Adipocyte (in vitro differentiated cells): ENCODE measurements at regions not wholly inside any gene's neighbourhood (a gene's known extent, or its start where the extent isn't known, plus 50 kb on each side); places are given as distances from the start of the nearest gene placed in this dataset.
A peak's percentile ranks its signal among the peaks of the same experiment; 100 is the strongest.

Experiments used
- DNase-seq: peaks from one replicate; pipeline ENCODE4 v3.0.0-alpha.2; 2015; ENCODE audit warnings: low read depth
- H3K27me3 ChIP-seq: replicated peaks from 2 replicates; pipeline ENCODE4 v1.7.0; 2013; ENCODE audit warnings: mild to moderate bottlenecking, low read length, moderate library complexity; ENCODE audit not compliant: control insufficient read depth, insufficient read depth
- H3K36me3 ChIP-seq: 2 replicates; pipeline ENCODE4 v1.7.0; 2013; ENCODE audit warnings: low read length, mild to moderate bottlenecking, moderate library complexity; ENCODE audit not compliant: control insufficient read depth, insufficient read depth, severe bottlenecking
- H3K4me1 ChIP-seq: 2 replicates; pipeline ENCODE4 v1.7.0; 2013; ENCODE audit warnings: mild to moderate bottlenecking, low read length, moderate library complexity; ENCODE audit not compliant: control insufficient read depth, insufficient read depth
- H3K4me3 ChIP-seq: 2 replicates; pipeline ENCODE4 v1.7.0; 2013; ENCODE audit warnings: mild to moderate bottlenecking, low read length, moderate library complexity
- H3K9ac ChIP-seq: 2 replicates; pipeline ENCODE4 v1.7.0; 2013; ENCODE audit warnings: mild to moderate bottlenecking, low read length, moderate library complexity
- H3K9me3 ChIP-seq: 2 replicates; pipeline ENCODE4 v1.7.0; 2013; ENCODE audit warnings: mild to moderate bottlenecking, low read length, moderate library complexity; ENCODE audit not compliant: control insufficient read depth

DNA sequence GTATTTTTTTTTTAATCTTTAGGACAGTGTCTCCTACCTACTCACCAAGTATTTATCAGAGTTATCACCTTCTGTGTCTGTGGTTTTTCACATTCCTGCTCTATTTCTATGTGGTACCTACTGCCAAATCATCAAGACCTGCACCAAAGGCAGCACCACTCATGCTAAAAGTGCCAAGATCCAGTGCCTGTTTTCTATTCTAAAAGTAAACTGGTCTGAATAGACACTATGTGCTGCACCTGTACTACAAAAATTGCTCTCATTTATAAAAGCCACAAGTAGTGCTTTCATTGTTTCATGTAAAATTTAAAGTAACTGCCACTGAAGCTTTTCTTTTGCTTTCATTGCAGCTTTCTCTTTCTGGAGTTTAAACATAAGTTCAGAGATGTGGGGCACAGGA, 103.9 kb upstream of the GULP1 start:
- peaks cover 4% of the 10 kb centered on the region for H3K9me3 ChIP-seq
- H3K4me1 ChIP-seq: no peaks in the 10 kb centered on the region
- H3K4me3 ChIP-seq: no peak overlapping the region
- no peak for DNase-seq
- no peaks in the 10 kb centered on the region for H3K36me3 ChIP-seq
- H3K9ac ChIP-seq: no peak overlapping the region
- no peaks in the 10 kb centered on the region for H3K27me3 ChIP-seq

DNA sequence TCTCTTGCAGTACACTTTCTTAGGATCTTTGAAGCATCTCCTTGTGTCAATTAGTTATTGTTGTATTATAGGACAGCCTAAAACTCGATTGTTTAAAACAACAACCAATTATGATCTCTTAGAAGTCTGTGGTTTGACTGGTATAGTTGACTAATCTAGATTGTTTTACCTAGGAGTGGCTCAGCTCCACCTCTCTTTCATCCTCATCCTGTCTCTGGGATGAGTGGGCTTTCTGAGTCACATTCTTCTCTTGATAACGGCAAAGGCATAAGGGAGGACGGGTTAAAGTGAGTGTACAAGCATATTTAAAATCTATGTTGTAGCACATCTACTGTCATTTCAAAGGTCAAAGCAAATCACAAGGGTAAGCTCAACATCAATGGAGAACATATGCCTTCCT, 102.3 kb upstream of the GULP1 start:
- no peaks in the 10 kb centered on the region for H3K27me3 ChIP-seq
- H3K9ac ChIP-seq: no peak overlapping the region
- no peaks in the 10 kb centered on the region for H3K36me3 ChIP-seq
- H3K4me3 ChIP-seq: no peak overlapping the region
- DNase-seq: no peak
- no peaks in the 10 kb centered on the region for H3K9me3 ChIP-seq
- no peaks in the 10 kb centered on the region for H3K4me1 ChIP-seq

DNA sequence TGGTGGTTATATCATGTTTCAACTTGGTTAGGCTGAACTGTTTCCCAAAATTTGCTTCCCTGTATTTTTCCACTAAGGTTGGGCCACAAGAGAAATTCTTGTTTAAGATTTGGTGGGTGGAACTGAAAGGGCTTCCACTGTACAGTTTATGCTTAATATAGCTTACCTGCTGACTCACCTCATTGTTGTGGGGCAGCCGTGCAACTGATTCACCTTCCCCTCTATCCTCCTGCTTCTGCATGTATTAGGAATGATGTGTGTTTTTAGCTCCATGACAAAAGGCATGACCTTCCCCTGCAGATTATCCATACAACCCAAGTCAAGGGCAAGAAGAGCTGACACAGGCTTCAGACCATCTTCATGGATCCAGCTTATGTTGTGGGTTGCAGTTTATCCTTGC, 98.4 kb upstream of the GULP1 start:
- Histone ChIP-seq H3K27me3 (no peaks in the 10 kb centered on the region), H3K9me3 (no peaks in the 10 kb centered on the region), H3K36me3 (no peaks in the 10 kb centered on the region), H3K4me1 (peaks cover 15% of the 10 kb centered on the region), H3K4me3 (no peak overlapping the region), H3K9ac (no peak overlapping the region)
- DNase-seq: no peak

DNA sequence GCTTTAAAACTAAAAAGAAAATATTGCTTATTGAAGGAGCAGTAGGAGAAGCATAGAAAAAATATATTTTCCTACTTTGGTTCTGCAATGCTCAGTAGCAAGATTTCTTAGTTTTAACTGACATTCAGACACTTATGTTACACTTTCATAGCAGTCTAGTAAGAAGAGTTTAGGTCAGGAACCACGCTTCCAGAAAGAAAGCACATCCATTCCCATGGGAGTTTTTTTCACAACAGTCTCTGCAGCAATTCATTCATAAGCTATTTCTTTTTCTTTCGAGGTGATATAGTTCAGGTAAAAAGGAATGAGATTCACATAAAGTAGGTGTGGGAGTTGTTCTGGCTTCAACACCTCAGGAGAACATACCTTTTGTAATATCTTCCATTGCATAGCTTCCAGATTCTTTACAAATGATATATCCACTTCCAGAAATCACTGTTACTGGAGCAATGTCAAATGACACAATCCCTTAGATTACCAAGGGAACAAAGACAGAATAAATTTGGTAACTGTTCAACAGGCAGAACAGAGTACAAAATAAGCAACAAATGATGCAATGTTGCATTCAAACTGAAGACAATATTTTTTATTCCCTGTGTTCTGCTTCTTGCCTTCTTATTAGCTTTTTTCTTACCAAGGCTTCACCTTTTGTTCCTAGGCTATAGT, 95.2 kb upstream of the GULP1 start:
- DNase-seq: peak; percentile 78
- H3K4me1 ChIP-seq: peaks cover 15% of the 10 kb centered on the region
- peak overlapping the region; percentile 34 for H3K9ac ChIP-seq
- no peaks in the 10 kb centered on the region for H3K9me3 ChIP-seq
- H3K36me3 ChIP-seq: no peaks in the 10 kb centered on the region
- no peaks in the 10 kb centered on the region for H3K27me3 ChIP-seq
- peak overlapping the region; percentile 68 for H3K4me3 ChIP-seq

DNA sequence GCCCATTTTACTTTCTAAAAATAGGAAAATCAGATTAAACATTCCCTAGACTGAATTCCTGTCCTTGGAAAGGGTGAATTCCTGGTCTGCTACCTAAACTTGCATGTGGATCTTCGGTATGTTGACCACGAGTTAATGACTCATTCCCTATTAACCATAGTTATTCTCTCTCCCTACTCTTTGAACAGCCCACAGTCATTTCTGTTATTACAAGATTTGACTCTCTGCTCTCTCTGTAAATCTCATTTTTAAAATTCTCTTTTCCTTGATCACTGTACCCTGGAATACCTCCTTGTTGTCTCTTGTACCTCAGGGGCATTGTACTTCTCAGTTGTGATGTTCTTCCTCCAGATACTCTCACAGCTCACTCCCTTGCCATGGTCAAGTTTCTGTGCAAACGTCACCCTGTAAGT, 92.0 kb upstream of the GULP1 start:
- Histone ChIP-seq H3K27me3 (no peaks in the 10 kb centered on the region), H3K4me3 (no peak overlapping the region), H3K9me3 (no peaks in the 10 kb centered on the region), H3K9ac (no peak overlapping the region), H3K4me1 (peaks cover 20% of the 10 kb centered on the region), H3K36me3 (no peaks in the 10 kb centered on the region)
- peak; percentile 69 for DNase-seq

DNA sequence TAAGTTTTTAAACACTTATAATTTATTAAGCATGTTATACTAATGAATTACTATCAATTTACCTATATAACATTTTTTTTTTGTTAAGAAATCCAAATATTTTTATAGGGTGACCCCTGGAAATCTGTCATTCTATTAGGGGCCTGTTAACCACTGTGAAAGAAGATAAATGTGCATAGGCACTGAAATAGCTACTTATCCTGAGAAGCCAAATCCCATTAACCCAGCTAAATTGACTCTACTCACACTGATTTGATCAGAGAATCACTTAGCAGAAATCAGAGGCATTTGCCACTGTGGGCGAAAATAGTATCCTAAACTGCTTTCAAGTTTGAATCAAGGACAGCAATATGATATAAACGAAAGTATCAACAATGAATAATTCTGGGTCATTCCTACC, 90.0 kb upstream of the GULP1 start:
- no peaks in the 10 kb centered on the region for H3K9me3 ChIP-seq
- no peak for DNase-seq
- no peak overlapping the region for H3K9ac ChIP-seq
- no peaks in the 10 kb centered on the region for H3K36me3 ChIP-seq
- H3K4me3 ChIP-seq: no peak overlapping the region
- peaks cover 11% of the 10 kb centered on the region for H3K4me1 ChIP-seq
- no peaks in the 10 kb centered on the region for H3K27me3 ChIP-seq

DNA sequence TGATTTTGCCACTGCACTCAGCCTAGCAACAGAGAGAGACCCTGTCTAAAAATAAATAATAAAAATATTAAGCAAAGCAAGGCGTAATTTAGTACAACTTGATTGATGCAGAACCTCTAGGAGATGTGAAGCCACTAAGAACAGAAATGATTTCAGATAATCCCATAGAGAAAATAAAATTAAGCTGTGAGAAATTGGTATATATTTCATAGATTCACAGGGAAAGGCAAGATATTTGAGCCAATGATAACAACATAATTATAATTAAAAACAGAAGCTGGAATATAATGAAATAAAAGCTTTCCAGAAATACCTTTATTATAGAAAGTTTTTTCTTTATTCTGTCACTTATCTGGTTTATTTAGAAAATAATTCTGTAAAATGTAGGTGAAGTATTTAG, 88.9 kb upstream of the GULP1 start:
- H3K9ac ChIP-seq: no peak overlapping the region
- H3K36me3 ChIP-seq: no peaks in the 10 kb centered on the region
- no peaks in the 10 kb centered on the region for H3K9me3 ChIP-seq
- H3K4me1 ChIP-seq: peaks cover 4% of the 10 kb centered on the region
- DNase-seq: no peak
- H3K27me3 ChIP-seq: no peaks in the 10 kb centered on the region
- no peak overlapping the region for H3K4me3 ChIP-seq

DNA sequence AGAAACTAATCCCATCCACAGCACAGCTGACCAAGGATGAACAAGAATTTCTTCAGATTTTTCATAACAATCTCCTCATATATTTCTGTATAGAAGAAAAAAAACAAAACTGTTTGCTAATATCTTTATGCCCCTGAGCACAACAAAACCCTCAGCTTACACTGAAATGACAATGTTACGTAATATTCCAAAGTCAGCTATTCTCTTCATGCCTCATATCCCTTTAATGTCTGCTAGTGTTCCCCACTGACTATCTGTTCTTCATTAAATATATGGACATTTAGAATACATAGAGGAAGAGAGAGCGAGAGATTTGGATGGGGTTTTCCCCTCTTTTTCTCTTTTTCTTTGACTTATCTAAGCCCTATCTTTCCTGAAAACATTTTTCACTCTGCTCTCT, 87.9 kb upstream of the GULP1 start:
- H3K27me3 ChIP-seq: no peaks in the 10 kb centered on the region
- H3K9ac ChIP-seq: no peak overlapping the region
- no peaks in the 10 kb centered on the region for H3K36me3 ChIP-seq
- peaks cover 4% of the 10 kb centered on the region for H3K4me1 ChIP-seq
- no peak overlapping the region for H3K4me3 ChIP-seq
- H3K9me3 ChIP-seq: no peaks in the 10 kb centered on the region
- peak; percentile 52 for DNase-seq

DNA sequence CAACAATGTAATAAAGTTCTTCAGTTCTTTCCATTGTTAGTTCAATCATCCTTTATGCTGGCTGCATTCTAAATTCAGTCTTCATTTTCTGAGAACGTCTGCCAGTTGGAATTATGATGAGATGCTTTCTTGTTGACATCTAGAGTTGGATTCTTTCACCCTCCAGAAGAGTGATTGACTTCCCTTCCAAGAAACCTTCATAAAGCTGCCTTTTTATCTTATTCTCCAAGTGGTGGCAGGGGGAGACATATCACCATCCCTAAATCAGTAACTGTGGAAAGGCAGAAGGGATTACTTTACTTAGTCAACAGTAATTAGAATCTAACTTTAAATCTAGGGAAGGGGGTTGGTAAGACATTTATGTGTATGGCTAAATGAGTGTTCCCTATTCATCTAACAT, 86.8 kb upstream of the GULP1 start:
- Histone ChIP-seq H3K4me3 (no peak overlapping the region), H3K36me3 (no peaks in the 10 kb centered on the region), H3K27me3 (no peaks in the 10 kb centered on the region), H3K9me3 (no peaks in the 10 kb centered on the region), H3K9ac (no peak overlapping the region), H3K4me1 (peaks cover 4% of the 10 kb centered on the region)
- DNase-seq: no peak

DNA sequence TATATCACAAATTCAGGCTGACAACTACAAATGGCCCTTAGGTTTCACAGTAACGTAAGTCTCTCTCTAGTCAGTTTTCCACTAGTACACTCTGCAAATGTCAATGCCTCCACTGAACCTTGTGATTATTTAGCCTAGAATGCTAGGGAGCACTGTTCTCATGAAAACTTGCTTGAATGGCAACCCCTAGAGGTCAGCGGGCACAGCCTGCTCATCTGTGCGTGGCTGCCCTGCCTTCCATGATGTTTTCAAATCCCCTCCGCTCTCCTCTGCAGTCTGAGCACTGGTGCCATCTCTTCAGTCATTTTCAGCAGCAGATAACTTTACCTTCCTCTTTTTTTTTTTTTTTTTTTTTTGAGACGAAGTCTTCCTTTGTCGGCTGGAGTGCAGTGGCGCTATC, 84.1 kb upstream of the GULP1 start:
- H3K4me1 ChIP-seq: peaks cover 4% of the 10 kb centered on the region
- DNase-seq: no peak

DNA sequence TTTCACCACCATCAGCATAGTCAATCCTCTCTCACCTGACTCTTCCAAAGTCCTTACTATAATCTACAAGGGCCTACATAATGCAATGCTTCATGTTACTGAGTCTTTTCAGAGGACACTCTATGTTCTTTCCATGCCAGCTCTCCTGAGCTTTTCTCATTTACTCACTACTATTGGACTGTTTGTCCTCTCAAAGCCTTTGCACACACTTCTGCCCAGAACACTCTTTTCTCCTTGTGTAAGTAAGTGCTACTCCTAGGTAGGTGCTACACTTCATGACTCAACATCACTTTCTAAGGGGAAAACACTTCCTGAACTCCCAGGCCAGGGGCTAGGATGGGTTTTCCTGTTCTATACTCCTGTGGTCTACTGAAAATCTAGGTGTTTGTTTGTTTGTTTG, 82.5 kb upstream of the GULP1 start:
- no peaks in the 10 kb centered on the region for H3K36me3 ChIP-seq
- no peaks in the 10 kb centered on the region for H3K4me1 ChIP-seq
- H3K9me3 ChIP-seq: no peaks in the 10 kb centered on the region
- H3K27me3 ChIP-seq: no peaks in the 10 kb centered on the region
- no peak for DNase-seq
- no peak overlapping the region for H3K4me3 ChIP-seq
- H3K9ac ChIP-seq: no peak overlapping the region

More for the DNA sequence above, 84.1 kb upstream of the GULP1 start:
- Histone ChIP-seq H3K9ac (no peak overlapping the region), H3K4me3 (no peak overlapping the region), H3K9me3 (no peaks in the 10 kb centered on the region), H3K27me3 (no peaks in the 10 kb centered on the region), H3K36me3 (no peaks in the 10 kb centered on the region)

DNA sequence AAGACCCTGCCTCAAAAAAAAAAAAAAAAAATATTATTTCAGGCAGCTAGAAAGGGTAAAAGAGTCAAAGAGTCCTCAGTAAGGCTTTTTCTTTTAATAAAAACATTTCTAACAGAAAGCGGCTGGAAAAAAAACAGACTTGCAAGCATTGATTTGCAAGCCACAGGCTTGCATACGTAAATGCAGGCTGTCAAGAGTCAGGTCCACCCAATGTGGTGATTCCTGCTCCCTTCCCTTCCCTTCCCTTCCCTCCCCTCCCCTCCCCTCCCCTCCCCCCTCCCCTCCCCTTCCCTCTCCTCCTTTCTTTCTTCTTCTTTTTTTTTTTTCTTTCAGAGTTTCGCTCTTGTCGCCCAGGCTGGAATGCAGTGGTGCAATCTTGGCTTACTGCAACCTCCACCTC, 74.4 kb upstream of the GULP1 start:
- Histone ChIP-seq H3K36me3 (no peaks in the 10 kb centered on the region), H3K9ac (no peak overlapping the region), H3K4me3 (no peak overlapping the region), H3K9me3 (no peaks in the 10 kb centered on the region), H3K27me3 (no peaks in the 10 kb centered on the region), H3K4me1 (no peaks in the 10 kb centered on the region)
- no peak for DNase-seq
